GM23338 (cell line): ENCODE measurements at regions not wholly inside any gene's neighbourhood (a gene's known extent, or its start where the extent isn't known, plus 50 kb on each side); places are given as distances from the start of the nearest gene placed in this dataset.

Source experiments
- ATAC-seq: fragments of 200-7000 bp; cut with Tn5 transposase; 3 replicates; pipeline ENCODE4 v1.9.1; 2020
- DNase-seq: peaks from one replicate; pipeline ENCODE4 v3.0.0-alpha.2; 2015; ENCODE audit warnings: low spot score
- H2AFZ ChIP-seq: fragments of 200-600 bp; sonication (generic); 2 replicates; pipeline ENCODE4 v1.8.0; 2016; ENCODE audit warnings: antibody characterized with exemption, mild to moderate bottlenecking, moderate library complexity
- H3F3A ChIP-seq: fragments of 200-600 bp; sonication (generic); replicated peaks from 2 replicates; pipeline ENCODE4 v1.8.0; 2017; ENCODE audit warnings: antibody characterized with exemption, mixed run types, low read depth
- H3K27ac ChIP-seq: fragments of 200-600 bp; sonication (generic); 2 replicates; pipeline ENCODE4 v1.6.1; 2016; ENCODE audit warnings: low read depth
- H3K27me3 ChIP-seq: fragments of 200-600 bp; sonication (generic); 2 replicates; pipeline ENCODE4 v1.8.0; 2016; ENCODE audit warnings: mild to moderate bottlenecking, mixed run types, moderate library complexity; ENCODE audit not compliant: insufficient read depth
- H3K36me3 ChIP-seq: fragments of 200-600 bp; sonication (generic); 2 replicates; pipeline ENCODE4 v1.8.0; 2016; ENCODE audit warnings: mild to moderate bottlenecking; ENCODE audit not compliant: insufficient read depth
- H3K4me1 ChIP-seq: fragments of 200-600 bp; sonication (generic); 2 replicates; pipeline ENCODE4 v1.8.0; 2016; ENCODE audit warnings: mild to moderate bottlenecking, moderate library complexity; ENCODE audit not compliant: insufficient read depth
- H3K4me2 ChIP-seq: fragments of 200-600 bp; sonication (generic); 2 replicates; pipeline ENCODE4 v1.7.1; 2017; ENCODE audit warnings: mixed run types
- H3K4me3 ChIP-seq: fragments of 200-600 bp; sonication (generic); 2 replicates; pipeline ENCODE4 v1.6.1; 2016; ENCODE audit warnings: mixed run types
- H3K79me2 ChIP-seq: fragments of 200-600 bp; sonication (generic); replicated peaks from 2 replicates; pipeline ENCODE4 v1.8.0; 2017; ENCODE audit warnings: mild to moderate bottlenecking; ENCODE audit not compliant: insufficient read depth
- H3K9me2 ChIP-seq: fragments of 200-600 bp; sonication (generic); 2 replicates; pipeline ENCODE4 v1.8.0; 2017; ENCODE audit not compliant: insufficient read depth
- H4K20me1 ChIP-seq: fragments of 200-600 bp; sonication (generic); replicated peaks from 2 replicates; pipeline ENCODE4 v1.8.0; 2017; ENCODE audit warnings: mild to moderate bottlenecking; ENCODE audit not compliant: insufficient read depth
- H3K27ac Mint-ChIP-seq: 2 replicates; pipeline ENCODE4 v1.8.0; 2020; ENCODE audit warnings: inconsistent platforms, mild to moderate bottlenecking, moderate library complexity, mixed read lengths
- H3K27me3 Mint-ChIP-seq: 3 replicates; pipeline ENCODE4 v1.8.0; 2022; ENCODE audit warnings: low read depth, mild to moderate bottlenecking, moderate library complexity, mixed read lengths, inconsistent platforms; ENCODE audit not compliant: insufficient read depth, poor library complexity
- H3K36me3 Mint-ChIP-seq: 3 replicates; pipeline ENCODE4 v1.8.0; 2021; ENCODE audit warnings: low read depth, mild to moderate bottlenecking, inconsistent platforms, moderate library complexity, mixed read lengths
- H3K4me1 Mint-ChIP-seq: 3 replicates; pipeline ENCODE4 v1.8.0; 2020; ENCODE audit warnings: mild to moderate bottlenecking, inconsistent platforms, mixed read lengths
- H3K4me3 Mint-ChIP-seq: 3 replicates; pipeline ENCODE4 v1.8.0; 2021; ENCODE audit warnings: moderate library complexity, mild to moderate bottlenecking, inconsistent platforms, mixed read lengths
- H3K9me3 Mint-ChIP-seq: 3 replicates; pipeline ENCODE4 v1.8.0; 2020; ENCODE audit warnings: moderate library complexity, mild to moderate bottlenecking, inconsistent platforms, mixed read lengths
- CREB1 ChIP-seq: fragments of 250-450 bp; sonication (Bioruptor Pico); IDR thresholded peaks from 2 replicates; pipeline ENCODE4 v1.5.0; 2020; ENCODE audit warnings: low read depth, mild to moderate bottlenecking, moderate library complexity
- EZH2 ChIP-seq: fragments of 200-600 bp; sonication (generic); IDR thresholded peaks from one replicate; pipeline ENCODE4 v1.8.0; 2017; ENCODE audit warnings: antibody characterized with exemption, mild to moderate bottlenecking, low read depth; ENCODE audit not compliant: unreplicated experiment
- EZH2phosphoT487 ChIP-seq: fragments of 200-600 bp; sonication (generic); IDR thresholded peaks from one replicate; pipeline ENCODE4 v1.8.1; 2018; ENCODE audit warnings: antibody characterized with exemption; ENCODE audit not compliant: unreplicated experiment
- REST ChIP-seq: IDR thresholded peaks from one replicate; pipeline ENCODE4 v1.6.1; 2018; ENCODE audit warnings: antibody characterized with exemption; ENCODE audit not compliant: unreplicated experiment
- ZNF114 ChIP-seq: fragments of 250-450 bp; sonication (Bioruptor Pico); IDR thresholded peaks from 2 replicates; pipeline ENCODE4 v1.5.0; 2020; ENCODE audit warnings: mild to moderate bottlenecking, moderate library complexity
- ZNF331 ChIP-seq: fragments of 250-450 bp; sonication (Bioruptor Pico); IDR thresholded peaks from 2 replicates; pipeline ENCODE4 v1.5.0; 2020; ENCODE audit warnings: low read depth, mild to moderate bottlenecking, moderate library complexity
- ZNF462 ChIP-seq: fragments of 250-450 bp; sonication (Bioruptor Pico); IDR thresholded peaks from 2 replicates; pipeline ENCODE4 v1.5.0; 2020; ENCODE audit warnings: mild to moderate bottlenecking, moderate library complexity

- Histone ChIP-seq H3K27me3 (no peaks in the 10 kb centered on the region), H4K20me1 (no peaks in the 10 kb centered on the region), H3K4me1 (peaks cover 19% of the 10 kb centered on the region), H3K4me2 (no peak overlapping the region), H3K79me2 (no peaks in the 10 kb centered on the region), H3F3A (no peaks in the 10 kb centered on the region), H3K27ac (no peak overlapping the region), H2AFZ (no peak overlapping the region), H3K36me3 (no peaks in the 10 kb centered on the region), H3K4me3 (no peak overlapping the region), H3K9me2 (no peaks in the 10 kb centered on the region)
- peaks cover 2% of the 10 kb centered on the region; the same call in 1 of the 3 replicates for H3K9me3 Mint-ChIP-seq
- peaks cover 2% of the 10 kb centered on the region for H3K27me3 Mint-ChIP-seq
- H3K4me1 Mint-ChIP-seq, result peaks cover 23% of the 10 kb centered on the region
- no peak overlapping the region for H3K4me3 Mint-ChIP-seq
- ATAC-seq (peak; percentile 32; the same call in 2 of the 3 replicates), DNase-seq (no peak)
- TF ChIP-seq EZH2phosphoT487 (no peak), ZNF462 (CRISPR knock-in tag) (no peak), CREB1 (CRISPR knock-in tag) (no peak), ZNF114 (CRISPR knock-in tag) (no peak), EZH2 (no peak), ZNF331 (CRISPR knock-in tag) (no peak), REST (no peak)
- H3K27ac Mint-ChIP-seq, result 0 out of 2 replicates have a peak overlapping the region, but pooled peaks have one; percentile 28
- H3K36me3 Mint-ChIP-seq, result no peaks in the 10 kb centered on the region
These were observed 70.9 kb upstream of the HMCN1 start for GRCh38 chr1:185663332-185663731.
